GM23338 (cell line): ENCODE measurements at regions not wholly inside any gene's neighbourhood (a gene's known extent, or its start where the extent isn't known, plus 50 kb on each side); places are given as distances from the start of the nearest gene placed in this dataset.

Experiments used
- ATAC-seq: fragments of 200-7000 bp; cut with Tn5 transposase; 3 replicates; pipeline ENCODE4 v1.9.1; 2020
- DNase-seq: peaks from one replicate; pipeline ENCODE4 v3.0.0-alpha.2; 2015; ENCODE audit warnings: low spot score
- H2AFZ ChIP-seq: fragments of 200-600 bp; sonication (generic); 2 replicates; pipeline ENCODE4 v1.8.0; 2016; ENCODE audit warnings: antibody characterized with exemption, mild to moderate bottlenecking, moderate library complexity
- H3F3A ChIP-seq: fragments of 200-600 bp; sonication (generic); replicated peaks from 2 replicates; pipeline ENCODE4 v1.8.0; 2017; ENCODE audit warnings: antibody characterized with exemption, mixed run types, low read depth
- H3K27ac ChIP-seq: fragments of 200-600 bp; sonication (generic); 2 replicates; pipeline ENCODE4 v1.6.1; 2016; ENCODE audit warnings: low read depth
- H3K27me3 ChIP-seq: fragments of 200-600 bp; sonication (generic); 2 replicates; pipeline ENCODE4 v1.8.0; 2016; ENCODE audit warnings: mild to moderate bottlenecking, mixed run types, moderate library complexity; ENCODE audit not compliant: insufficient read depth
- H3K36me3 ChIP-seq: fragments of 200-600 bp; sonication (generic); 2 replicates; pipeline ENCODE4 v1.8.0; 2016; ENCODE audit warnings: mild to moderate bottlenecking; ENCODE audit not compliant: insufficient read depth
- H3K4me1 ChIP-seq: fragments of 200-600 bp; sonication (generic); 2 replicates; pipeline ENCODE4 v1.8.0; 2016; ENCODE audit warnings: mild to moderate bottlenecking, moderate library complexity; ENCODE audit not compliant: insufficient read depth
- H3K4me2 ChIP-seq: fragments of 200-600 bp; sonication (generic); 2 replicates; pipeline ENCODE4 v1.7.1; 2017; ENCODE audit warnings: mixed run types
- H3K4me3 ChIP-seq: fragments of 200-600 bp; sonication (generic); 2 replicates; pipeline ENCODE4 v1.6.1; 2016; ENCODE audit warnings: mixed run types
- H3K79me2 ChIP-seq: fragments of 200-600 bp; sonication (generic); replicated peaks from 2 replicates; pipeline ENCODE4 v1.8.0; 2017; ENCODE audit warnings: mild to moderate bottlenecking; ENCODE audit not compliant: insufficient read depth
- H3K9me2 ChIP-seq: fragments of 200-600 bp; sonication (generic); 2 replicates; pipeline ENCODE4 v1.8.0; 2017; ENCODE audit not compliant: insufficient read depth
- H4K20me1 ChIP-seq: fragments of 200-600 bp; sonication (generic); replicated peaks from 2 replicates; pipeline ENCODE4 v1.8.0; 2017; ENCODE audit warnings: mild to moderate bottlenecking; ENCODE audit not compliant: insufficient read depth
- H3K27ac Mint-ChIP-seq: 2 replicates; pipeline ENCODE4 v1.8.0; 2020; ENCODE audit warnings: inconsistent platforms, mild to moderate bottlenecking, moderate library complexity, mixed read lengths
- H3K27me3 Mint-ChIP-seq: 3 replicates; pipeline ENCODE4 v1.8.0; 2022; ENCODE audit warnings: low read depth, mild to moderate bottlenecking, moderate library complexity, mixed read lengths, inconsistent platforms; ENCODE audit not compliant: insufficient read depth, poor library complexity
- H3K36me3 Mint-ChIP-seq: 3 replicates; pipeline ENCODE4 v1.8.0; 2021; ENCODE audit warnings: low read depth, mild to moderate bottlenecking, inconsistent platforms, moderate library complexity, mixed read lengths
- H3K4me1 Mint-ChIP-seq: 3 replicates; pipeline ENCODE4 v1.8.0; 2020; ENCODE audit warnings: mild to moderate bottlenecking, inconsistent platforms, mixed read lengths
- H3K4me3 Mint-ChIP-seq: 3 replicates; pipeline ENCODE4 v1.8.0; 2021; ENCODE audit warnings: moderate library complexity, mild to moderate bottlenecking, inconsistent platforms, mixed read lengths
- H3K9me3 Mint-ChIP-seq: 3 replicates; pipeline ENCODE4 v1.8.0; 2020; ENCODE audit warnings: moderate library complexity, mild to moderate bottlenecking, inconsistent platforms, mixed read lengths
- CREB1 ChIP-seq: fragments of 250-450 bp; sonication (Bioruptor Pico); IDR thresholded peaks from 2 replicates; pipeline ENCODE4 v1.5.0; 2020; ENCODE audit warnings: low read depth, mild to moderate bottlenecking, moderate library complexity
- CTCF ChIP-seq, 2 experiments: fragments of 200-600 bp in 1 of 2; sonication (generic) in 1 of 2; conservative IDR thresholded peaks; 2 replicates each; pipeline versions ENCODE4 v1.5.1 to v1.6.1; 2016 to 2017; ENCODE audit warnings: antibody characterized with exemption in 2 of 2, low read depth in 2 of 2, mild to moderate bottlenecking in 2 of 2, moderate library complexity in 1 of 2
- JUNB ChIP-seq: IDR thresholded peaks from one replicate; pipeline ENCODE4 v1.6.1; 2016; ENCODE audit warnings: antibody characterized with exemption; ENCODE audit not compliant: unreplicated experiment
- NANOG ChIP-seq: IDR thresholded peaks from 2 replicates; pipeline ENCODE4 v1.6.1; 2016; ENCODE audit warnings: antibody characterized with exemption, borderline replicate concordance
- POLR2AphosphoS5 ChIP-seq: IDR thresholded peaks from 2 replicates; pipeline ENCODE4 v1.6.1; 2016; ENCODE audit warnings: antibody characterized with exemption, low read depth
- STAT1 ChIP-seq: IDR thresholded peaks from one replicate; pipeline ENCODE4 v1.6.1; 2016; ENCODE audit warnings: antibody characterized with exemption; ENCODE audit not compliant: unreplicated experiment
- ZNF114 ChIP-seq: fragments of 250-450 bp; sonication (Bioruptor Pico); IDR thresholded peaks from 2 replicates; pipeline ENCODE4 v1.5.0; 2020; ENCODE audit warnings: mild to moderate bottlenecking, moderate library complexity
- ZNF331 ChIP-seq: fragments of 250-450 bp; sonication (Bioruptor Pico); IDR thresholded peaks from 2 replicates; pipeline ENCODE4 v1.5.0; 2020; ENCODE audit warnings: low read depth, mild to moderate bottlenecking, moderate library complexity
- ZNF462 ChIP-seq: fragments of 250-450 bp; sonication (Bioruptor Pico); IDR thresholded peaks from 2 replicates; pipeline ENCODE4 v1.5.0; 2020; ENCODE audit warnings: mild to moderate bottlenecking, moderate library complexity

DNA sequence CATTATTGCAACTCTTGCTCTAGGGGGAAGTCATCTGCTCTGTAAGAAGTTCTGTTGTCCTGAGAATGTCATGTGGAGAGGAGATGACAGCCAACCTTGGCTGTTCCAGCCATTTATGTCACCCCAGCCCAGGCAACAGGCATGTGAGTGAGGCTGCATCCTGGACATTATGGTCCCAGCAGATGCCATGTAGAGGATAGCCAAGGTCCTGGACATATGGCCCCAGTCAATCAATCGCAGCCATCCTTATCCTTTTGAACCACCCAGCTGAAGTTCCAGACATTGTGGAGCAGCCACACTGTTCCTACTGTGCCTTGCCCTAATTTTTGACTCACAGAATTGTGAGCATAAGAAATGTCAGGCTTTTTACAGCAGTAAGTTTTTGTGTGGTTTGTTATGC, 84.9 kb downstream of the AVPR1A start:
- TF ChIP-seq STAT1 (no peak), ZNF462 (no peak), CREB1 (CRISPR knock-in tag) (no peak), ZNF114 (CRISPR knock-in tag) (no peak), CTCF (conservative IDR thresholded peaks at IDR 0.05; ENCODE audit: low read depth in 2 of 2) (no peak), JUNB (no peak), NANOG (no peak), POLR2AphosphoS5 (no peak), ZNF331 (CRISPR knock-in tag) (no peak)
- Mint-ChIP-seq H3K27ac (no peak overlapping the region), H3K4me3 (no peak overlapping the region), H3K4me1 (peaks cover 35% of the 10 kb centered on the region), H3K27me3 (no peaks in the 10 kb centered on the region), H3K9me3 (no peaks in the 10 kb centered on the region), H3K36me3 (no peaks in the 10 kb centered on the region)
- ATAC-seq (no peak), DNase-seq (no peak)
- Histone ChIP-seq H3K79me2 (no peaks in the 10 kb centered on the region), H3K27me3 (no peaks in the 10 kb centered on the region), H2AFZ (no peak overlapping the region), H3K9me2 (no peaks in the 10 kb centered on the region), H3K36me3 (no peaks in the 10 kb centered on the region), H3K4me3 (no peak overlapping the region), H3K27ac (no peak overlapping the region), H4K20me1 (no peaks in the 10 kb centered on the region), H3F3A (no peaks in the 10 kb centered on the region), H3K4me1 (peaks cover 8% of the 10 kb centered on the region), H3K4me2 (no peak overlapping the region)
